HUDEP-2 (cell line): ENCODE measurements at regions not wholly inside any gene's neighbourhood (a gene's known extent, or its start where the extent isn't known, plus 50 kb on each side); places are given as distances from the start of the nearest gene placed in this dataset.
"Not testable (repeated sequence)": the region's sequence is repeated elsewhere in the genome, so short reads cannot be mapped to it uniquely, and the experiment has no call there.

Source experiments
- DNase-seq, 76 experiments: peaks; one replicate each; lab custom pipeline; 2025; ENCODE audit not compliant: unreplicated experiment in 76 of 76; lab: John Stamatoyannopoulos, UW

DNA sequence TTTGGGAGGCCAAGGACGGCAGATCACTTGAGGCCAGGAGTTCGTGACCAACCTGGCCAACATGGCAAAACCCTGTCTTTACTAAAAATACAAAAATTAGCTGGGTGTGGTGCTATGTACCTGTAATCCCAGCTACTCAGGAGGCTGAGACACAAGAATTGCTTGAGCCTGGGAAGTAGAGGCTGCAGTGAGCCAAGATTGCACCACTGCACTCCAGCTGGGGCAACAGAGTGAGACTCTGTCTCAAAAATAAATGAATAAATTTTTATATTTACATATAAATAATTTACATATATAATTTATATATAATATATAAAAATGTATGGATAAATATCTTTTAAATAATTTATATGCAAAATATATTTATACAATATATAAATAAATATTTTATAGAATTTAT, 263.3 kb downstream of the TPBG start:
- DNase-seq: not testable (repeated sequence)

DNA sequence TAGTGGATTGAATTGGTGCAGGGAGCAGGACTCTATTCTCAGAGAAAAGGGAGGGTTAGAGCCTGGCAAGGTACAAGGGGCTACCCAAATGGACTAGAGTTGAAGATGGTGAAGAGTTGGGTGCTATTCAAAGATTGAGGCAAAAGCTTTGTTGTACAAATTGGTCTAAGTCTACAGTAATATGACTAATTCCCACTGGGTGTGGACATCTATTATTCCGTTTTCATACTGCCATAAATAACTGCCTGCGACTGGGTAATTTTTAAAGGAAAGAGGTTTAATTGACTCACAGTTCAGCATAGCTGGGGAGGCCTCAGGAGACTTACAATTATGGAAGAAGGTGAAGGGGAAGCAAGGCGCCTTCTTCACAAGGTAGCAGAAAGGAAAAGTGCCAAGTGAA, 266.3 kb downstream of the TPBG start:
- DNase-seq: no peak

DNA sequence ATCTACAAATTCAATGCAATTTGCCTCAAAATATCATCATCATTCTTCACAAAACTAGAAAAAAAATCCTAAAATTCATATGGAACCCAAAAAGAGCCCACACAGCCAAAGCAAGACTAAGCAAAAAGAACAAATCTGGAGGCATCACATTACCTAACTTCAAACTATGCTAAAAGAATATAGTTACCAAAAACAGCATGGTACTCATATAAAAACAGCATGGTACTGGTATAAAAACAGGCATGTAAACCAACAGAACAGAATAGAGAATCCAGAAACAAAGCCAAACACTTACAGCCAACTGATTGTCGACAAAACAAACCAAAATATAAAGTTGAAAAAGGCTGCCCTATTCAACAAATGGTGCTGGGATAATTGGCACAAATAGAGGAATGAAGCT, 278.1 kb downstream of the TPBG start:
- DNase-seq: no peak

DNA sequence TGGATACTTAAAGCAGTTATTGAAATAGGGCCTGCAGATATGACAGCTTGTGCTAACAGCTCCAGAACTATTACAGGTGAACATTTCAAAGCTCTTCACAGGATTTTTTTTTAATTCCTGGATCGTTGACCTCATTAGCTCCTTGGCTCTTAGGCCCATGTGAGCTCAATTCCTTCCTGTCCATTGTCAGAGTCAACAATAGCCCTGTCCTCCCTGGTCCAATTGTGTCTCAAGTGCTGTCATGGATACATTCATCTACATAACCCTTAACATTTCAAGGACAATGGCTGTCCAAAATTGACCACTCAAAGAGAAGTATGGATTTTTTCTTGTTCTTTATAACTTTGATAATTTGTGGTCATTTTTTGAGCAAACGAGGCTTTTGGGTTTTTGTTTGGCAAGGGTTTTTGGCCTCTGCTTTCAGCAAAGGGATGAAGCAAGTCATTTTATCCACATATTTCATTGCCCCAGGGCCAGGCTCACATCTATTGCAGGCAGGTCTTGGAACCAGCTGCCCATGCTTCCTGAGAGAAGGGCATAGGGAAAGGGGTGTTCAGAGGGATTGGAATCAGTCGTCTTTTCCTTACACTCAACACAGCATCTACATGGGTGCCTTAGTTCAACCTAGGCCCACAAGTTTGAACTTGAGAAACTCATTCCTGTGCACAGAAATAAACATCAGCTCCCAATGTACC, 282.1 kb downstream of the TPBG start:
- DNase-seq: no peak

DNA sequence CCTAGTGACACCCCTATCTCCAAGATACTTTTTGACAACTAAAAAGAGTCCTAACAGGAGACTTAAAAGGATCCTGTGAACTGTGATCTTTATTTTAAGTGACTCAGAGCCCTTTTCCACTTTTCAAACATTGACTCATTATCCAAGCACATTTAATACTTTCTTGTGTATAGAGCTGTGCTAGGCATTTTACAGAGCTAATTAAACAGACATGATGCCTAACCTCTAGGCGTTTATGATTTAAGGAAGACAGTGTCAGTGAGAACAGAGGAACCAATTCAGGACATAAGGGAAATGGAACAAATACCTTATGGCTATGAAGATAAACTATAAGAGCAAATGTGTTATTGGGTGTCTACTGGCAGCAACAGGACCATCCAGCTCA, 282.6 kb downstream of the TPBG start:
- no peak for DNase-seq

DNA sequence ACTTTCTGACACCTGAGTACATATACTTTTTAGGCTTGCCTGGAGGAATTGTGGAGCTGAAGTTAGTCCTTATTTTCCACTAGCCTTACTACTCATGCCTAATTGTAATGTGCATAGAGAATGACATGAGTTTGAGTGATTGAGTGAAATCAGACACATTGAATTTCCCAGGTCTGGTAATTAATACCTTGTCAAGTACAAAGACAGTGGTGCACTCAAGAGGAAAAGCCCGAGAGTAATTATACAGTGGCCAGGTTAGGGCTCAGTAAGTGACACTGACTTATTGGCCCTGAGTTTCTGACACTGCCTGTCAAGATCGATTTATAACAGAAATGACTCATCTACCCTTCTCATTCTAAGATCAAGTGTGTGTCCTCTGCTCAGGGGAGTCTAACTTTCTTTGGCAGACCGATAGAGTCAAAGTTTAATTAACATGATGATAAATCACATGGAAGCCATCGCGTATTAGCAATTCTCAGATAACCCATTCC, 288.3 kb downstream of the TPBG start:
- DNase-seq: no peak

DNA sequence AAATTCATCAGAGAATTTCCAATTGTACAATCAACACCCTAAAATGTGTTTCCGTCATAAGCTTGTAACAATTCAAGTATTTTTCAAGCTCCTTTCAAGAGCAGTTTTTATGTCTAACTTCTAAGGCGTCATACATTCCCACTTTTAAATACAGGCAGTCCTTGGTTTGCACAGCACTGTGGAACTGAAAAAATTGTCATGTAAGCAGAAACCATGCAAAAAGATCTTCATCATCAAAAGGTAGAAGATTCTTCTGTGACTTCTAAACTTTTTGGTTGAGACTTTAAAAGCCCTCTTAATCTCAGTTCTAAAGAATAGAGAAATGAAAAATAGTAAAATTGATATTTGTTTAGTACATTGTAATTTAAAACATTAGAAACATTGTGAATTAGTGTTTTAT, 315.6 kb downstream of the TPBG start:
- DNase-seq: no peak

DNA sequence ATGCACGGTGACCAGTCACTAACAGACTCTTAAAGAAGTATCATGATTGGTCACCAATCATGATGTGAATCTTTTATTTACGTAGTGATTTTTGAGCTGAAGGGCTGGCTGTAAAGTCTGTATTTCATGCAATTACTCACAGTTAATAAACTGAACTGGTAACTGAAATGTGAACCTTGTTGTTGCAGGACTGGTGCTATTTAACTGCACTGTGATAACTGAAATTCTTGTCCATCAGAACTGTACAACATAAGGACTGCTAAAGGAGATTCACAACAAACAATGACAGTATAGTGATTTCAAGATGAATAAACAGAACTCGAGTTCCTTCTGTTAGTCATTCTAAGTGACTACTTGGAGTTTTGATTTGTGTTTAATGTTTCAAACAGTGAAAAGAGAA, 316.6 kb downstream of the TPBG start:
- DNase-seq: no peak

DNA sequence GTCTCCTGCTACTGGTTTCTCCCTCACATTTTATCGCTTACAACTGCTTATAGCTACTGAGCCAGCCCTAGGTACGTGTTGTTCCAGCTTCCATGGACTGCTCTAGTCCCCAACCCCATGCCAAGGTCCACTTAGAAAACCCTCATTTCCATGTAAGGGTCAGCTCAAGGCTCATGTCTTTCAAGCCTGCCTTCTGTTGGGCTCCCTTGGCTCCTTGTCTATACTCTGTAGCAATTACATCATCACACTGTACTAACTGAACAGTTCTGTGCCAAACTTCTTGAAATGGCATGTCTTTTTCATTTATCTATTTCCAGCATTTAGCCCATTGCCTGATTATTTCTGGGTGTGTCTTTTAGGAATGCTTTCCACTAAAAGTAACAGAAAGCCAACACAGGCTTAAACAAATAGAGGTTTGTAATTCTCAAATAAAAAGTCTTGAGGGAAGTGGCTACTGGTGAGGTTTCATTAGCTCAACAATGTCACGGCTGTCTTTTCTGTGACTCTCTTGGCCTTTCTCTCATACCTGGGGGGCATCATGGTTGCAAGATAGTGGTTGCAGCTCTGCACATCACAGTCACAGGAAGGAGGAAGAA, 317.6 kb downstream of the TPBG start:
- DNase-seq: no peak

DNA sequence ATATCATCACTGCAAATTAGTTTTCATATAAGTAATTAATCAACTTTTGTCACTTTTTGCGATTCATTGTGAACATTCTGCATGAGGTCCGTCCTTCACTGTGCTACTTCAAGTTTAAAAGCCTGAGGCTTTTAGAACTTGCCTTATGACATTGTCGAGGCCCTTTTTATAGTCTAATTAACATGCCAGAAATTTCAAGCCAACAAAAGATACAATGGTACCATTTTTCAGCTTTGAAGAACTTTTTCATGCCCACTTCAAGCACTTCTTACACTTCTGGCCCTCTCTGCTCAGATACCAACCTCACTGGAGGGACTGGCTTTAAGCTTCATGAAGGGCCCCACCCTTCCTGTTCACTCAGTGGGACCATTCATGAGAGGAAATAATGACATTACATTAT, 323.1 kb downstream of the TPBG start:
- no peak for DNase-seq

DNA sequence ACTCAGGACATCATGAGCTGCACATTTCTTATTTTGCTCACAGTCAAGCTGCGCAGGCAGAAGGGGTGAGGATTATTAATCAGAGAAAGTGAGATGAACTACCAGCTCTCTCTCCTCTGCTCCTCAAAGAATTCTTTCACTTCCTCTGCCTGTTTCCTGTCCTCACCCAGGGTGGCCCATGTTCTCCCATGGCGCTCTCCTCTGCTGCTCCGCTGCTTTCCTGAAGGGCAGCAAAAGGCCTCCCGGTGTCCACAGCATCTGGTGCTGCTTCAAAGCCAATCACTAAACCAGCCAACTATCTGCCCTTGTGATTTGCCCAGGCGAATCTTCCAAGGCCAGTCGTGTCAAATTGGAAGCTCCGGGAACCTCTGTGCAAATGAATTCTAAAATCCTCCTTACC, 324.2 kb downstream of the TPBG start:
- no peak for DNase-seq

DNA sequence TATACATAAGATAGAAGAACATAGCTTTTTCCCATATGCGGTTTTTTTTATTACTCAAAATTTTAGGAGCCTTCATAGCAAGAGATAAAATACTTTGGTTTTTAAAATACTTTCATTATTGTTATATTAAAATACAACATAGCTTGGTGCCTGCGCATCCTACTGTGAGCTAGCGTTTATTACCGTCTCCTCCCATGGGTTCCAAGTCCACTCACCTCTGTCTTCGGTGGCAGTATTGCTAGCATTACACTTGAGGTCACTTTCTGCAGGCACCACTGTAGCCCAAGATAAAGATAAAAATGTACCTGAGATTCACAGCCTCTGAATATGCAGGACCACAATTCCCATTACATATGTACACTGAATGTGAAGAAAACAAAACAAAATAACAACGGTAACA, 326.7 kb downstream of the TPBG start:
- no peak for DNase-seq

DNA sequence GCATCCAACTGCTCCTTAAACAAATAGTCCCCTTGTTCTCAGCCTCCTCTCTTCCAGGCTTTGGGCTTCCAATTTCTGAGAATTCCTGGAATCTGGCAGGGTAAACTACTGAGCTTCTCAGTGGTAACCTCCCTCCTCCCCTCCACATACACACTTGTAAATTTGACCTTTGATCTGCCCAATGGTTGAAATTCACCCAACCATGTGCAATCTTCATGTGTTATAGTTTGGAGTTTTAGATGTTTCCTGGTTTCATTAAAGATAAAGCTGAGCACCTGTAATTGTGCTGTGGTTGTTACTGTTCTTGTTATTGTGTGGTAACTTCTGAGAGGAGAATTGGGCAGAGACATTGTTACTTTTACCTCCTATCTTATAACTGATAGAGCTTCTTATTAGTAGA, 328.4 kb downstream of the TPBG start:
- DNase-seq: no peak

DNA sequence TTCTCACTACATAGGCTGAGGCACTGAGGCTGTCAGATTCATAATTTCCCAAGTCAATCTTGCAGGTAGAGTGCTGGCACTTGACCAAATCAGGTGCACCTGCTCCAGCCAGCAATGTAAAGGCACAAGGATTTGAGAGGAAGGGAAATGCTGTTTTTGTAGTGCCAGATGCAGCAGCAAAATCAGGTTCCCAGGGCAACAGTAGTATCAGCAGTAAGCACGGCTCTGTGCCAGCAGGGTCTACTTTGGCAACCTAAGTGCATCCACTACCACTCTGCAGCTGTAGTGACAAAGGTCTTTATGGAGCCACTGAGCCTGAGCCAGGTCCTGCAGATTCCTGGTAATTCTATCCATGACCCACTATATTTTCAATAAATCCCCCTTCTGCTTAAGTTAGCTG, 329.5 kb downstream of the TPBG start:
- DNase-seq: no peak

DNA sequence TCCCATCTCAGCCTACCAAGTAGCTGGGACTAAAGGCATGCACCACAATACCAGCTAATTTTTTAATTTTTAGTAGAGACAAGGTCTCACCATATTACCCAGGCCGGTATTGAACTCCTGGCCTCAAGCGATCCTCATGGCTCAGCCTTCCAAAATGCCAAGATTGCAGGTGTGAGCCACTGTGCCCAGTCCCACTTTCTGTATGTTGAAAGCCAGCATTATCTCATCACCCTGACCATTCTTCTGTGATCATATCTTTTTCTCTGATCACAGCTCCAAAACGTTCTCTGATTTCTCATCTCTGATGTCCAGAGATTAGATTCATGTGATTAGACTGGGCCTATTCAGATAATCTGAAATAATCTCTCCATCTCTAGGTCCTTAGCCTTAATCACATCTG, 337.7 kb downstream of the TPBG start:
- DNase-seq: no peak

DNA sequence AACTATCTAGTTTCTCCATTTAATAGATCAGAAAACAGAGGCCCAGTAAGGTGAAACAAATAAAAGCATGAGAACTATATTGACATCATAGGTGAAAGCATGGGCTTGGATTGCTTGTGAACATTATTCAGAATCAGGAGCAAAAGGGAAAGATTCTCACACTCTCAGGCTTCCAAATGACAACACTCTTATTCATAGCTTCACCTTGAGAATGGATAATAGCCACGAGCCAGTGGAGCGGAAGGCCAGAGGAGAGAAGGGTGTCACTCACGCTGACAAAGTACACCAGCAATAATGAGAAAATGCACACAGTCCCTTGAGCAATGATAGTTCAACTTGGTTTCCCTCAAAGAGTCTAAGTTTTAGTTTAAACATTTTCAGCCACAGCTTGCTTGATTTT, 339.0 kb downstream of the TPBG start:
- DNase-seq: no peak

DNA sequence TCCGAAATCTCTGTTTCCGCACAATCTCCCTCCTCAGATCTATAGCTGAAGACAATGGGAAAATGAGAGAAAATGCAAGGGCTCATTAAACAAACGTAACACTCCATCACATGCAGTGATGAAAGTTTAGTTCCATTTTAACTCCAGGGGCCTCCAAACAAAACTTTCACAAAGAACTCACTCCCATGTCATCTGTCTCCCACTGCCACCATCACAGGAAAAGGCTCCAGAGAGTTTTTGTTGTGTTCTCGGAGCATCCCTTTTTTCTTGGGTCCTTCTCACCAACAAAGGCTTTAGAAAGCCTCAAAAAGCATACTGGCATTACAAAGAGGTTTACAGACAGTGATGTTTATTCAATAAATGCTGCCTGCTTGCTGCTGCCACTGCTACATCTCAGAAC, 339.6 kb downstream of the TPBG start:
- DNase-seq: no peak

DNA sequence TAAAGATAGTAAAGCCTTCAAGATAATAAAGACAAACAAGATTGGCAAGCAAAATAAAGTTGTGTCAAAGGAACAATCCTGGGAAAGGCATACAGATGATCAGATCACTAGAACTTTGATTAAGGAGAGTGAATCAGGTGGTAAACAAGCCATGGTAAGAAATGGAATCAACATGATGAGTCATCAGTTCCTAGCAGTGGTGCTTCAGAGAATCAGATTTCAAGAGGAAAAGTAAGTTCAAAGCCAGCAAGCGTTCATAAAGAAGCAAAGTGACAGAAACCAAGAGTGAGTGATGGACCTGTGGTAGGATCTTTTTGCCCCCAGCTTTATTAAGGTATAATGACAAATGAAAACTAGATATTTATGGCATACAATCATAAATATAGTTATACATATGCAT, 340.4 kb downstream of the TPBG start:
- DNase-seq: no peak

DNA sequence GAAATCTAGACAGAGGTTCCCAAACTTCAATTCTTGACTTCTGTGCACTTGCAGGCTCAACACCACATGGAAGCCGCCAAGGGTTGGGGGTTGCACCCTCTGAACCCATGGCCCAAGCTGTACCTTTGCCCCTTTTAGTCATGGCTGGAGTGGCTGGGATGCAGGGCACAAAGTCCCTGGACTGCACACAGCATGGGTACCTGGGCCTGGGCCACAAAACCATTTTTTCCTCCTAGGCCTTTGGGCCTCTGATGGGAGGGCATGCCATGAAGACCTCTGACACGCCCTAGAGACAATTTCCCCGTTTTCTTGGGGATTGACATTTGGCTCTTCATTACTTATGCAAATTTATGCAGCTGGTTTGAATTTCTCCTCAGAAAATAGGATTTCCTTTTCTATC, 342.0 kb downstream of the TPBG start:
- DNase-seq: no peak

DNA sequence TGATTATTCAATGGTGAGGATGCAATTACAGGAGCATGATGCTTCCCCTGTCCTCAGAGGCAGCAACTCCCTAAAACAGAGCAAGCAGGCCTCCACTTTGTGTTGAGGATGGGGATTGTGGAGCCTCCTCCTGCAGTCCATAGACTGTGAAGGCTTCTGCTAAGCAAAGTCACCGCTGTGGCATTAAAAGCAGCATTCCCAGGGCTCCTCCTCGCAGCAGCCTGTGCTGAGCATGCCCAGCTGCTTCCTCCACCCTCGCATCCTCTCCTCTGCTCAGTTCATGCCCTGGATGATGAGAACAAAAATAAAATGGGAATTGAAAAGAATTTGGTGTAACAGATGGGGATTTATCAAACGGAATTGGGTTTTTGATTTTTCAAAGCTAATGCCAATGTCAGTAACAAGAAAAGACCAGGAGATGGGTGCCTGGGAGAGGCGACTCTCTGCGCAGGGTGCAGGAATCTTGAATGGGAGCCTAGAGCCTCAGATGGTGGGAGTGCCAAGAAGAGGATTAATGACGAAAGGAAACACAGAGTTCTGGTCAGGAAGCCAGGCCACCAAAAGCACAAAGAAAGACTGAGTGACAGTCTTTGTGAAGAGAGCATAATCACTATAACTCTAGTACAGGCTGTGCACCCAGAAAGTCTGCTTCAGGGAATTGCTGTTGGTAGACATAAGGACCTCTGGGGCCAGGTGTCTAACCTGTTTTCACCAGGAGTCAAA, 347.6 kb downstream of the TPBG start:
- no peak for DNase-seq

DNA sequence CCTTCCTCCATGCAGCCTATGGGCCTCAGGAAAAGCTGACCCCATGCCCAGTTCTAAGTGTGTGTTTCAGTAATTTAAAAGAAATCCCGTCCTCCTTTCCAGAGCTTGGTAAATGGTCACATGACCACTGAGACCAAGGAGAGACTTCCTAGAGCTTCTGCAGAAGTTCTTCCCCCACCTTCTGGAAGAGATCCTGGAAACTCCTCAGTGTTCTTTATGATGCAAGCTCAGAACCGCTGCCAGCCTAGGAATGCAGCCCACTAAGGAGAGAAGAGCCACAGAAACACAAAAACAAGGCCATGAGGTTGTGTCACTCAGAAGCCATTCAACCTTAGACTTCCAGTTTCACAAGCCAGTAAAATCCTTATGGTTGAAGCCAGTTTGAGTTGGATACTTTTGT, 348.4 kb downstream of the TPBG start:
- DNase-seq: no peak

DNA sequence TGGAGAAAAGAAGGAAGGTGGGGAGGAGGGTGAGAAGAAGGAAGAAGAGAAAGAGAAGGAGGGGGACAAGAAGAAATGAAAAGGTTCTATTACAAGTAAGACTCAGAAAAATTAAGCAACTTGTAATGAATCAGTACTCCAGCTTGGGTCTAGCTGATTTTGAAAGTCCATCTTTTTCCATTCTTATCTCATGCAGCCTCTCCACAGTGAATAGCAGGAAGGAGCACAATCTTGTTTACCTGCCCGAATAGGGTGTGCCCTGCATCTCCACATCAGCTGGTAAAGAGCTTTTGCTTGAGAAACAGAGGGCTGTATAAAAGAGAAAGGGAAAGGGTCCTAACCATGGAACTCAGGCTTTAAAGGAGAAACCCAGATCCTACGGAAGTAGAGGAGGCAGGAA, 348.8 kb downstream of the TPBG start:
- no peak for DNase-seq
